ENCODE measurements at regions not wholly inside any gene's neighbourhood (a gene's known extent, or its start where the extent isn't known, plus 50 kb on each side); places are given as distances from the start of the nearest gene placed in this dataset.

DNA sequence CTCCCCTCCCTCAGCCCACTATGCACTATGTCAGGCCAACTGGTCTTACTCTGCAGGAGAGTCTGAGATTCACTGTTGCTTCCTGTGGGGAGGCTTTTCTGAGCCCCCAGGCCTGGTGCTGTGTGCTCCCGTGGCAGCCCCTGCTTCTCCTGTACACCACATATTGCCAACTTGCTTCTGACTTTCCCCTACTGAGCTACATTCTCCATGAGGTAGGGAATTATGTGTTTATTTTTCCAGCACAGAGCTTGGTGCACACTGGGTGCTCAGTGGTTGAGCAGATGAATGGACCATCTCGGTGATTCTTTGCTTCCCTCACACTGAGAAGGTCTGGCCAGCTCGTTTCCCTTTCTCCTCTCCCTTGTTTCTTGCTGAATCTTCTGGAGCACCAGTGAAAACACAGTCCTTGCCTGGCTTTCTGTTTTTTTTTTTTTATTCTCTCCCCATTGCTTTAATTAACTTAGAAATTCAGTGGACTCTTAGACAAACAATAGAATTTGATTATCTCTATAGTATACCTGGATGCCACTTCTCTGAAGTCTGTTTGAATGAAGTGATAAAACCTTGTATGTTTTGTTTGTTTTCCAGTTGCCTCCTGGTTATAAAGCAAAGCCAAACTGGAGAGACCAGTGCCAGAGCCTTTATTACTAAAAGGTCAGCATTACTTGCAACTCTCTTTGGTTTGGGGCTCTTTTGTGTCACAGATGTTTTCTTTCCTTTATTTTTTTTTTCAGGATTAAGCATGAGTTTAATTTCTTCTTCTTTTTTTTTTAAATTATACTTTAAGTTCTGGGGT lies 50.3 kb upstream of the CNIH3 start:
- DNase-seq (ENCODE audit: low read depth, low spot score): no peak
